OCI-M1 (cell line): ENCODE measurements at regions not wholly inside any gene's neighbourhood (a gene's known extent, or its start where the extent isn't known, plus 50 kb on each side); places are given as distances from the start of the nearest gene placed in this dataset.
"Not testable (repeated sequence)": the region's sequence is repeated elsewhere in the genome, so short reads cannot be mapped to it uniquely, and the experiment has no call there.

ENCODE experiments used
- DNase-seq: peaks from one replicate; lab custom pipeline; 2025; lab: John Stamatoyannopoulos, UW

DNA sequence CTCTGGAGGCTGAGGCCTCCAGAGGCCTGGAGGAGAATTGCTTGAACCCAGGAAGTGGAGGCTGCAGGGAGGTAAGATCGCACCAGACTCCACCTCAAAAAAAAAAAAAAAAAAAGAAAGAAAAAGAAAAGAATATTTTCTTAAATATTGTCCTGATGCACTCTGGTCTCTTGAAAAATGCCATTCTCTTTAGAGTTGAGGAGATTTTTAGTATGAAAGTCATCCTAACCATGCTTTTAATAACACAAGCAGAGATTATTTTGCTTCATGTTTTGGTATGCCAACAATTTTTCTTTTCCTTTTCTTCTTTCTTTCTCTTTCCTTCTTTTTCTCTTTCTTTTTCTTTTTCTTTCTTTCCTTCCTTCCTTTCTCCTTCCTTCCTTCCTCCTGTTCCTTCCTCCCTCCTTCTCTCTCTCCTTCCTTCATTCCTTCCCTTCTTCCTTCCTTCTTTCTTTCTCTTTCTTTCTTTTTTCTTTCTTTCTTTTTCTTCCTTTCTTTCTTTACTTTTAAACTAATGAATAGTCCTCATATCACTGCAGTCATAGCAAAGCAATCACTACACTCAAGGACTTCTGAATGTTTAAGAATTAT, 116.9 kb upstream of the CCNH start:
- DNase-seq, result no peak

DNA sequence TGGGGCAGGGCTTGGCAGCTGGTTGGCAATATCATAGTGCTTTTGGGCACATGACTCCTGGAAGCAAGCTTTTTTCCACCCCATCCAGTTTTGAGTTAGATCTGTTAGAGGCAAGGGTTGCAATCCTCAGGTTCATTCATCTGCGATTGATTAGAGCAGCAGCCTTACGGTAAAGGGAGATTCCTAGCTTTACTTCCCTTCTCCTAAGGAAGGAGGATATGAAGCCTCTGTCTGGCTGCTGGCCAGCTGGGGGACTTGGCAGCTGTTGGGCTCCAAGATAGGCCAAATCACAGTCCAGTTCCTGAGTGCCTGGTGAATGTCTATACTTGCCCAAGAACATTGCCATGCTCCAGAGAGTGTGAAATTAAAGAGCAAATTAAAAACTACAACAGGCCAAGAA, 113.4 kb upstream of the CCNH start:
- no peak for DNase-seq

DNA sequence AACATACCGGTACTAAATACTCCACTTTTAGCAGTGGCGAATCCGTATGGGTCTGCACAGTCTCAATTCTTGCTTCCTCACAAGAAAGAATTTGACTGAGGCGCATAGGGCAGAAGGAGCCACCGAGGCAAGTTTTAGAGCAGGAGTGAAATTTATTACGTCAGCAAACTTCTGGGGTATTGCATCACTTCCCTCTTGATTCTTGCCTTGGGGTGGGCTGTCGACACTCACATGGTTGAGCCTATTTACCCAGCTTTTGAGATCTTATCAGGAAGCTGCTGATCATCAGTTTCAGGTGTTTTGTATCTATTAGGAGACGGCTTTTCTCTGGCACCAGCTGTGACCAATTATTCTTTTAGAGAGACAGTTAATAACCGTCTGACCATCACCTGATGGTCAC, 111.5 kb upstream of the CCNH start:
- no peak for DNase-seq

DNA sequence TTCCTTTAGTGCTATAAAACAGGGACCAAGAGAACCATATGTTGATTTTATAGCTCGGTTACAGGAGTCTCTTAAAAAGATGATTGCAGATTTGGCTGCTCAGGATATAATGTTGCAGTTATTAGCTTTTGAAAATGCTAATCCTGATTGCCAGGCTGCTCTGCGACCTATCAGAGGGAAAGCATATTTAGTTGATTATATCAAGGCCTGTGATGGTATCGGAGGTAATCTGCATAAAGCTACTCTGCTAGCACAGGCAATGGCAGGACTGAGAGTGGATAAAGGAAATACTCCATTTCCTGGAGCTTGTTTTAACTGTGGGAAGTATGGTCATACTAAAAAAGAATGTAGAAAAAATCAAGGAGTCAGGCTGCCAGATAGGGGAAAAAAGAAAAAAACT, 99.0 kb upstream of the CCNH start:
- DNase-seq, result not testable (repeated sequence)

DNA sequence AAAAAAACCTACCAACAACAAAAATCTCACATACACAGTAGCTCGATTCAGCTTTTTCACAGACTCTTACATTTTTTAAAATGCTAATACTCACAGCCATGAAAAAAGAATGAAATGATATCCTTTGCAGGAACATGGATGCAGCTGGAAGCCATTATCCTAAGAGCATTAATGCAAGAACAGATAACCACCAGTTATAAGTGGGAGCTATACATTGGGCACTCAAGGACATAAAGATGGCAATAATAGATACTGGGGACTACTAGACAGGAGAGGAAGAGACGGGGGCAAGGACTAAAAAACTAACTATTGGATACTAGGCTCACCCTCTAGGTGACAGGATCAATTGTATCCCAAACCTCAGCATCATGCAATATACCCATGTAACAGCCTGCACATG, 90.3 kb upstream of the CCNH start:
- no peak for DNase-seq

DNA sequence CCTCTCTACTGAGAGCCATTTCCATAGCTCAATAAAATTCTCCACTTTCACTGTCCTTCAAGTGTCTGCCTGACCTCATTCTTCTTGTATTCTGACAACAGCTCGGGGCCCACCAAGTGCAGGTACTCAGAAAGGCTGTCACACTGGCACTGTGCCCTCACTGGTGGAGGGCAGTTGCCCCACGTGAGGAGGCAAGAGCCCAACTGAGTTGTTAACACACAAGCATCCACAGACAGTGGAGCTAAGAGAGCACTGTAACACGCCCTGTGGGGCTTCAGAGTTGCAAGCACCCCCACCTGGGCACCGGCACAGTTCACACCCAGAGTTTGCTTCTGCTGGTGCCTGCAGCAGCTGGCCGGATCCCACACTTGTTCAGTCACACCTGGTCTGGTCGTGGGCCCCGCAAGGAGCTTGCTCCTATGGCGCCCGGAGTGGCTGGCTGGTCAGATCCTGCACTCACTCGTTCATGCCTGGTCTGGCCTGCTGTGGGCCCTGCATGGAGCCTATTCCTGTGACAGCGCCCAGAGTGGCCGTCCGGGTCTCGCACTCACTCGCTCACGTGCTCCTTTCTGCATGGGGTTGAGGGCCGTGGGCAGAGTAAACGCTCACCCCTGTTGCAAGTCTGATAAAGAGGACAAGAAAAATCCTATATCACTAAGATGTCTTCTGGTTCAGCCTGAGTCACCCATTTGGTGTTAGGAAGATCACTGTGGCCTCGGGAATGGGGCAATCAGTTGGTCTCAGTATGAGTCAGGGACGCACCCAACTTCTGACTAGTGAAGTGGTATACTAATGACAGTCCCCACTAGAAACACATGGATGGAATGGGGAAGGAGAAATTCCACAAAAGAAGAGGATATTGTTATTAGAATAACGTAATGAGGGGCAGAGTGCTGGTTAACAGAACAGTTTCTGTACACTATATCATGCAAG, 87.0 kb upstream of the CCNH start:
- no peak for DNase-seq
